Glutamatergic neuron (in vitro differentiated cells): ENCODE measurements at regions not wholly inside any gene's neighbourhood (a gene's known extent, or its start where the extent isn't known, plus 50 kb on each side); places are given as distances from the start of the nearest gene placed in this dataset.
"Not testable (repeated sequence)": the region's sequence is repeated elsewhere in the genome, so short reads cannot be mapped to it uniquely, and the experiment has no call there.

ENCODE experiments used
- DNase-seq: peaks from one replicate; pipeline ENCODE4 v3.0.0; 2022
- H3K27ac Mint-ChIP-seq: one replicate; pipeline ENCODE4 v1.8.0; 2020; ENCODE audit warnings: mild to moderate bottlenecking, mixed read lengths, inconsistent platforms; ENCODE audit not compliant: unreplicated experiment
- H3K27me3 Mint-ChIP-seq: one replicate; pipeline ENCODE4 v1.8.0; 2020; ENCODE audit warnings: mild to moderate bottlenecking, moderate library complexity, mixed read lengths, inconsistent platforms; ENCODE audit not compliant: unreplicated experiment
- H3K36me3 Mint-ChIP-seq: one replicate; pipeline ENCODE4 v1.8.0; 2020; ENCODE audit warnings: mild to moderate bottlenecking, mixed read lengths, inconsistent platforms; ENCODE audit not compliant: unreplicated experiment
- H3K4me1 Mint-ChIP-seq: one replicate; pipeline ENCODE4 v1.8.0; 2020; ENCODE audit warnings: mild to moderate bottlenecking, low read depth, mixed read lengths, inconsistent platforms; ENCODE audit not compliant: unreplicated experiment
- H3K4me3 Mint-ChIP-seq: one replicate; pipeline ENCODE4 v1.8.0; 2020; ENCODE audit warnings: mild to moderate bottlenecking, mixed read lengths, inconsistent platforms; ENCODE audit not compliant: unreplicated experiment
- H3K9me3 Mint-ChIP-seq: one replicate; pipeline ENCODE4 v1.8.0; 2020; ENCODE audit warnings: mild to moderate bottlenecking, moderate library complexity, mixed read lengths, inconsistent platforms; ENCODE audit not compliant: unreplicated experiment
- CTCF ChIP-seq: fragments of 200-600 bp; sonication (generic); IDR thresholded peaks from one replicate; pipeline ENCODE4 v1.5.0; 2021; ENCODE audit not compliant: partially characterized antibody, unreplicated experiment

DNA sequence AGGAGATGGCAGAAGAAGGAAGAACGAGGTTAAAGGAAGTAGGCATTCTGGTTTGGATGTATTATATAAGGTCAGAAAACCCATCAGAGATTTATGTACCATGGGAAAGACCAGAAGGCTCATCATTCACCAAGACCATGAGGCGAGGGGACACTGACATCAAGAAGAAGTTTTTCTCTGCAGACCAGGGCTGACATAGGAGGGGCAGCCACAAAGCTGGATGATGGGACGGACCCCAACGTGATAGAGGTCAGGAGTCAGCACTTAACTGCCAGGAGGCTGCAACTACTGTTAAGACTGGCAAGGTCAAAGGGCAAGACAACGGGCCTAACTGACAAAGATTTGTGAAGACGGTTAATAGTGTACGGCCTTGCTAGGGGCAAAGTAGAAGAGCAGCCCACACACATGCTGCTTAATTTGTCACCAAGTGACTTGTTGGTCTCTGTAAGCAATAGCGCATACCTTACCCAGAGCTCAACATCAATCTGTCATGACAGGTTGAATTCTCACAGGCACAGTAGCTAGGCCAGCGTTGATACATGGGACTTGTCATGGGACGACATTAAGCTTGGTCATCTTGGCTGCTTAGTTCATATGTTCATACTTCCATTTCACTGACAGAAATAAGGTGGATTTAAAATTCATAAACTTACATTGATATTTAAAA is 579.7 kb upstream of the CDH10 start:
- Mint-ChIP-seq H3K4me3 (no peak overlapping the region), H3K4me1 (no peaks in the 10 kb centered on the region), H3K27ac (no peak overlapping the region), H3K27me3 (no peaks in the 10 kb centered on the region), H3K36me3 (no peaks in the 10 kb centered on the region), H3K9me3 (peaks cover 2% of the 10 kb centered on the region)
- no peak for TF ChIP-seq CTCF
- no peak for DNase-seq

GRCh38 chr5:25199902-25200301 is 555.1 kb upstream of the CDH10 start:
- H3K4me1 Mint-ChIP-seq, H3K27ac Mint-ChIP-seq, H3K27me3 Mint-ChIP-seq, H3K4me3 Mint-ChIP-seq, H3K9me3 Mint-ChIP-seq, H3K36me3 Mint-ChIP-seq, DNase-seq: not testable (repeated sequence)

- no peak for DNase-seq
- Mint-ChIP-seq H3K36me3 (no peaks in the 10 kb centered on the region), H3K27me3 (no peaks in the 10 kb centered on the region), H3K9me3 (no peaks in the 10 kb centered on the region), H3K27ac (no peak overlapping the region), H3K4me1 (no peaks in the 10 kb centered on the region), H3K4me3 (no peak overlapping the region)
- TF ChIP-seq CTCF: no peak
Observed at GRCh38 chr5:25190521-25191000, 545.8 kb upstream of the CDH10 start.

GRCh38 chr5:25181249-25181648 is 536.5 kb upstream of the CDH10 start:
- no peaks in the 10 kb centered on the region for H3K27me3 Mint-ChIP-seq
- H3K4me1 Mint-ChIP-seq: no peaks in the 10 kb centered on the region
- no peak overlapping the region for H3K27ac Mint-ChIP-seq
- H3K36me3 Mint-ChIP-seq: no peaks in the 10 kb centered on the region
- TF ChIP-seq CTCF: no peak
- DNase-seq: no peak
- H3K9me3 Mint-ChIP-seq: no peaks in the 10 kb centered on the region
- H3K4me3 Mint-ChIP-seq: no peak overlapping the region

DNA sequence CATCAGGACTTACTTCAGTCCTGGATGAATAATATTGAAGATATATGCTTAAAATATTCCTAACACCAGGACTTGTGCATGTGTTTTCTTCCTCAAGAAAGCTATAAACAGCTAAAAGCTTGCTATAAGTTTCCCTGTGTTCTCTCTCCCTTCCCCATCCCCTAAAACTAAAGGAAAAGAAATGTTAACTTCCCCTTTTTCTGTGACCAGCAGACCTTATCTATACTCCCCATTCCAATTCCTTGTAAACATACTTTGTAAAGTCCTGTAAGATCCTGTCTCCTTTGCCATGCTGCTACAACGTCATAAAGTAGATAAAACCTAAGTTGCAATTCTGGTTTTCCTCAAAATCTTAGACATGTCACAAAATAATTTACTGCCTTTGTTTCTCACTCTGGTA is 517.8 kb upstream of the CDH10 start:
- not testable (repeated sequence) for H3K27ac Mint-ChIP-seq, DNase-seq, H3K36me3 Mint-ChIP-seq, H3K4me1 Mint-ChIP-seq, H3K27me3 Mint-ChIP-seq, H3K9me3 Mint-ChIP-seq, H3K4me3 Mint-ChIP-seq

GRCh38 chr5:25160891-25161290 is 516.1 kb upstream of the CDH10 start:
- Mint-ChIP-seq H3K27ac (no peak overlapping the region), H3K4me1 (no peaks in the 10 kb centered on the region), H3K4me3 (no peak overlapping the region), H3K27me3 (no peaks in the 10 kb centered on the region), H3K9me3 (peaks cover under 1% of the 10 kb centered on the region), H3K36me3 (no peaks in the 10 kb centered on the region)
- TF ChIP-seq CTCF: no peak
- DNase-seq: no peak
